ENCODE measurements at regions not wholly inside any gene's neighbourhood (a gene's known extent, or its start where the extent isn't known, plus 50 kb on each side); places are given as distances from the start of the nearest gene placed in this dataset.

DNA sequence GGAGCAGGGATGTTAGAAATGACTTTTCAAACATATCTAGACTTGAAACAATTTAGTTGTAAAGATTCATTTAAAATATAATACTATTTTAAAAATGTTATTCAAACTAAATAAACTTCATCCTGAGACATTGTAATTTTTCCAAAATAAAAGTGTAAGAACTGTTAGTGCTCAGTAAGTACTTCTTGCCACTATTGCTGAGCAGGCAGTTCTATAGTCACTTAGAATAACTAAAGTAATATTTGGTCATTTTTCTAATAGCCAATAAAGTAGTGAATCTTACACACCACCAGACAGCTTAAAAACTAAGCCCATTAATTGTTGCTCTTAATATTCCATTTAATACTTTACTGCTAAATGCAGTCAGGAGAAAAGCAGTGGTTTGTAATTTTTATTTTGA is 1120.0 kb upstream of the CDH10 start:
- TF ChIP-seq, protein P1, sequence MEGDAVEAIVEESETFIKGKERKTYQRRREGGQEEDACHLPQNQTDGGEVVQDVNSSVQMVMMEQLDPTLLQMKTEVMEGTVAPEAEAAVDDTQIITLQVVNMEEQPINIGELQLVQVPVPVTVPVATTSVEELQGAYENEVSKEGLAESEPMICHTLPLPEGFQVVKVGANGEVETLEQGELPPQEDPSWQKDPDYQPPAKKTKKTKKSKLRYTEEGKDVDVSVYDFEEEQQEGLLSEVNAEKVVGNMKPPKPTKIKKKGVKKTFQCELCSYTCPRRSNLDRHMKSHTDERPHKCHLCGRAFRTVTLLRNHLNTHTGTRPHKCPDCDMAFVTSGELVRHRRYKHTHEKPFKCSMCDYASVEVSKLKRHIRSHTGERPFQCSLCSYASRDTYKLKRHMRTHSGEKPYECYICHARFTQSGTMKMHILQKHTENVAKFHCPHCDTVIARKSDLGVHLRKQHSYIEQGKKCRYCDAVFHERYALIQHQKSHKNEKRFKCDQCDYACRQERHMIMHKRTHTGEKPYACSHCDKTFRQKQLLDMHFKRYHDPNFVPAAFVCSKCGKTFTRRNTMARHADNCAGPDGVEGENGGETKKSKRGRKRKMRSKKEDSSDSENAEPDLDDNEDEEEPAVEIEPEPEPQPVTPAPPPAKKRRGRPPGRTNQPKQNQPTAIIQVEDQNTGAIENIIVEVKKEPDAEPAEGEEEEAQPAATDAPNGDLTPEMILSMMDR (IDR thresholded peaks at IDR 0.05; ENCODE audit: control insufficient read depth, extremely low read depth, insufficient read depth) = no peak
- no peak overlapping the region for H3K4me3 ChIP-seq (ENCODE audit: low read depth, low read length)
- no peak for DNase-seq (ENCODE audit: low read depth)

DNA sequence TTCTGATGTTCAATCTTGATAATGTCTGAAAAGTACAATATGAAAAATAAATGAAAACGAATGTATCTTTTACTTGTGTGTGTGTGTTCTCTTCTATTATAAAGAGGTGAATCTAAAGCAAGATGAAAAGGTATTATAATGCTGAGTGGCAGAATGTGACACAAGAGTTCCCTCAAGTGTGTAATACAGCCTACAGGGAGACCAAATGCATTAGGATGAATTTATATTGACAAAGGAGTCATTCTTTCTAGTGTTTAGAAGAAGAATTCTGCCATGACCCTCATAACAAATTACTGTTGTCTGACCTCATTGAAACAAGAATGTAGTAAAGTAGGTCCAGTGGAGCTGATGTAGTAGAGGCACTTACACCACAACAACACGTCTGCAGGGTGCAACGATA is 1119.0 kb upstream of the CDH10 start:
- TF ChIP-seq, protein P1 (IDR thresholded peaks at IDR 0.05; ENCODE audit: control insufficient read depth, extremely low read depth, insufficient read depth) = no peak
- no peak overlapping the region for H3K4me3 ChIP-seq (ENCODE audit: low read depth, low read length)
- no peak for DNase-seq (ENCODE audit: low read depth)

DNA sequence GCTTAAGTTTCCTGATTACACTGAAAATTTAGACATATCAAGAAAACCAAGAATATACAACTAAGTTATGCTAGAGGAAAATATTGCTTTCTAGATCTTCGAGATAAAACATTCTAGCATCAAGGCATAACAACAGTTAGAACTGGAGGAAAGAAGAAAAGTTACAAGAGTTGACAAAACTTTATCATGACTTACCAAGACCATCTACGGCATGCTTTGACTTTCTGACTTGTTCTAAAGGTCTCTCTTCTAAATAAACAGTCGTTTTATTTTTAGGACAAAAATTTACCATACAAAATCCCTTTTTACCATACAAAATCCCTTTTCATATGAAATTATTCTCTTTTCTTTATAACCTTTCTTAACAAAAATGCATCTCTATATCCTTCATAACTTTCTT is 1110.1 kb upstream of the CDH10 start:
- TF ChIP-seq, protein P1 (IDR thresholded peaks at IDR 0.05; ENCODE audit: control insufficient read depth, extremely low read depth, insufficient read depth) = no peak
- no peak overlapping the region for H3K4me3 ChIP-seq (ENCODE audit: low read depth, low read length)
- no peak for DNase-seq (ENCODE audit: low read depth)

DNA sequence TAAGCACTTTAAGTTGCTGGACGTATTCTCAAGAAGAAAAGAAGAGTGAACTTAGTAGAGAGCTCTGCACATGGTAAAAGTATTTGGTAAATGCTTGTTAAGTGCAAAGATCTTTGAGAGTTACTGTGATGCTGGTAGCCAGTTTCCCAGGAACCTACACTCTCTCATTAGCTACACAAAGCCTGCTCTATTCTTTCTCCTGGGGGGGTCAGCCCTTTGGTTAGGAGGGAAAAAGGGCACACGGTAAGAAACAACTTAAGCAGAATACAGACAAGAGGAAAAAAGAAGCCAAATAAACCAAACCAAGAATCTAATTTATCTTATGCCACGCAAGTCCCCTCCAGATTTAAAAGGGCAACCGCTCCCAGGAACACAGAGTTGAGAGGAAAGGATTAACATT is 1100.1 kb upstream of the CDH10 start:
- no peak overlapping the region for H3K4me3 ChIP-seq (ENCODE audit: low read depth, low read length)
- TF ChIP-seq, protein P1 (IDR thresholded peaks at IDR 0.05; ENCODE audit: control insufficient read depth, extremely low read depth, insufficient read depth) = no peak
- DNase-seq (ENCODE audit: low read depth) = no peak

DNA sequence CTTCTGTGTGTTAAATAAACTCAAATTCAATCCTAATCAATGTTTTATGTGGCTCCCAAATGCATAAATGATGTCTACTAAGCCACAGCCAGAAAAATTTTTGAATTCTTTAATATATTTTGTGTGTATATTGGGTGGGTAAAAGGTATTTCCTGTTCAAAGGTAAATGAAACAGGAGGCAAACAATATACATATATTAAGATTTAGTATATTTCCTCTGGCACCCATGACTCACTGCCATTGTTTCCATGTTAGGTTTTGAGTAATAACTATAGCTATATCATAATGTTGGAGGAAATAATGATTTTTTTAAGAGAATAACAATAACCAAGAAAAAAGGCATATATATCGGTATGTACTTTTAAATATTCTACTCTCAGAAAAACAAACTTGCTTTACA is 1071.9 kb upstream of the CDH10 start:
- no peak for DNase-seq (ENCODE audit: low read depth)
- H3K4me3 ChIP-seq (ENCODE audit: low read depth, low read length) = no peak overlapping the region
- TF ChIP-seq, protein P1 (IDR thresholded peaks at IDR 0.05; ENCODE audit: control insufficient read depth, extremely low read depth, insufficient read depth) = no peak

DNA sequence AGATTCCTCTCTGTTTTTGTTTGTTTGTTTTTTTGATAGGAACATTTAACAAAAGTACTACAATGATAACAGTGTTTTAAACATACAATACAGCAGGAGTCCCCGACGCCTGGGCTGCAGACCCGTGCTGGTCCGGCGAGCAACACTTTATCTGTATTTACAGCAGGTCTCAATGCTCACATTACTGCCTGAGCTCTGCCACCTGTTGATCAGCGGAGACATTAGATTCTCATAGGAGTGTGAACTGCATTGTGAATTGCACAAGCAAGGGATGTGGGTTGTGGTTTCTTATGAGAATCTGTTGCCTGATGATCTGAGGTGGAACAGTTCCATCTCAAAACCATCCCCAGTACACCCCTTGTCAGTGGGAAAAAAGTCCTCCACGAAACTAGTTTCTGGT is 1068.5 kb upstream of the CDH10 start:
- TF ChIP-seq, protein P1 (IDR thresholded peaks at IDR 0.05; ENCODE audit: control insufficient read depth, extremely low read depth, insufficient read depth) = peak; percentile 76
- peak; percentile 13 for DNase-seq (ENCODE audit: low read depth)
- H3K4me3 ChIP-seq (ENCODE audit: low read depth, low read length) = no peak overlapping the region

DNA sequence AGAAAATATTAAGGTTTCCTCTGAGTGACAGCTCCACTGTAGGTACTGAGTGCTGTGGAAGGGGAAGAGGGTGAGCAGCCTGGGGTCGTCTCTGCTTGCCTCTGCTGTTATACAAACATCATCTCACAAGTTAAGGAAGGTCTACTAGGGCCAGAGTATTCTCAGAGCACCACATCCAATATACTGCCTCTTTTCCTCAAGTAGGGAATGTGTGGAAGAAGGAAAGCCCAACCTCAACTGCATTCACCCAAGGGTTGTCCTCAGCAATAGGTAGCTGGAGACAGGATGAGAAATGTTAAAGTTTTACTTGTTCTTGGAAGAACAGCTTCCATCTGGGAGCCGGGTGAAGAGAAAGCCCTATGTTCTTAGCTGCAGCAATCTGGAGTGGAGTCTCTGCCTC is 1062.3 kb upstream of the CDH10 start:
- no peak for DNase-seq (ENCODE audit: low read depth)
- TF ChIP-seq, protein P1 (IDR thresholded peaks at IDR 0.05; ENCODE audit: control insufficient read depth, extremely low read depth, insufficient read depth) = no peak
- H3K4me3 ChIP-seq (ENCODE audit: low read depth, low read length) = no peak overlapping the region

Measured in LNCaP clone FGC (cell line).